Keratinocyte (primary cell): ENCODE measurements at regions not wholly inside any gene's neighbourhood (a gene's known extent, or its start where the extent isn't known, plus 50 kb on each side); places are given as distances from the start of the nearest gene placed in this dataset.

Experiments
- DNase-seq: peaks from one replicate; pipeline ENCODE4 v3.0.0-alpha.2; 2011; ENCODE audit warnings: low read depth, missing footprints, low spot score
- FAIRE-seq: peaks from 2 replicates; lab custom pipeline; 2011; peaks lifted over from hg19 to GRCh38; lab: Jason Lieb, UNC
- H2AFZ ChIP-seq: 2 replicates; pipeline ENCODE4 v1.6.0; 2012; ENCODE audit warnings: low read length, control low read depth, inconsistent platforms; ENCODE audit not compliant: control insufficient read depth
- H3K27ac ChIP-seq: 2 replicates; pipeline ENCODE4 v1.5.1; 2011; ENCODE audit warnings: low read length; ENCODE audit not compliant: control insufficient read depth, insufficient read depth
- H3K27me3 ChIP-seq: 3 replicates; pipeline ENCODE4 v1.6.0; 2011; ENCODE audit warnings: low read length; ENCODE audit not compliant: control insufficient read depth, insufficient read depth; ENCODE audit errors: extremely low read depth
- H3K36me3 ChIP-seq, 2 experiments: 2 replicates in 1 of 2; 3 replicates in 1 of 2; pipeline ENCODE4 v1.5.1; 2011; ENCODE audit warnings: low read length in 2 of 2, mild to moderate bottlenecking in 1 of 2; ENCODE audit not compliant: control insufficient read depth in 2 of 2, insufficient read depth in 2 of 2; ENCODE audit errors: extremely low read depth in 1 of 2
- H3K4me1 ChIP-seq: 3 replicates; pipeline ENCODE4 v1.5.1; 2011; ENCODE audit warnings: low read length; ENCODE audit not compliant: control insufficient read depth, insufficient read depth; ENCODE audit errors: extremely low read depth
- H3K4me2 ChIP-seq: 3 replicates; pipeline ENCODE4 v1.6.0; 2011; ENCODE audit warnings: low read depth, low read length; ENCODE audit not compliant: control insufficient read depth, insufficient read depth; ENCODE audit errors: extremely low read depth
- H3K4me3 ChIP-seq, 3 experiments: fragments of 200-600 bp in 1 of 3; sonication (generic) in 1 of 3; 2 replicates in 2 of 3; 3 replicates in 1 of 3; pipeline ENCODE4 v1.5.1; 2011 to 2016; ENCODE audit warnings: low read length in 3 of 3, mild to moderate bottlenecking in 3 of 3, control low read depth in 2 of 3, inconsistent platforms in 1 of 3, low read depth in 1 of 3, mixed read lengths in 1 of 3, mixed run types in 1 of 3, moderate library complexity in 1 of 3; ENCODE audit not compliant: control insufficient read depth in 2 of 3, insufficient read depth in 2 of 3; ENCODE audit errors: extremely low read depth in 1 of 3
- H3K79me2 ChIP-seq: 2 replicates; pipeline ENCODE4 v1.6.0; 2012; ENCODE audit warnings: low read length; ENCODE audit not compliant: control insufficient read depth, insufficient read depth
- H3K9ac ChIP-seq: 3 replicates; pipeline ENCODE4 v1.6.0; 2011; ENCODE audit warnings: low read length; ENCODE audit not compliant: control insufficient read depth, insufficient read depth; ENCODE audit errors: extremely low read depth
- H3K9me1 ChIP-seq: 3 replicates; pipeline ENCODE4 v1.6.0; 2011; ENCODE audit warnings: low read length; ENCODE audit not compliant: control insufficient read depth, insufficient read depth; ENCODE audit errors: extremely low read depth
- H3K9me3 ChIP-seq: 2 replicates; pipeline ENCODE4 v1.5.1; 2012; ENCODE audit warnings: low read depth, low read length; ENCODE audit not compliant: control insufficient read depth
- H4K20me1 ChIP-seq: 3 replicates; pipeline ENCODE4 v1.6.0; 2011; ENCODE audit warnings: low read length; ENCODE audit not compliant: control insufficient read depth, insufficient read depth; ENCODE audit errors: extremely low read depth
- CTCF ChIP-seq, 3 experiments: IDR thresholded peaks in 1 of 3; conservative IDR thresholded peaks in 1 of 3; optimal IDR thresholded peaks in 1 of 3; 2 replicates in 2 of 3; 3 replicates in 1 of 3; pipeline versions ENCODE3 to v1.5.1; 2011; ENCODE audit warnings: low read length in 3 of 3, mild to moderate bottlenecking in 3 of 3, moderate library complexity in 2 of 3, control low read depth in 1 of 3, inconsistent platforms in 1 of 3; ENCODE audit not compliant: insufficient read depth in 2 of 3; ENCODE audit errors: extremely low read depth in 1 of 3
- EZH2 ChIP-seq: IDR thresholded peaks from one replicate; pipeline ENCODE4 v1.6.1; 2012; ENCODE audit warnings: inconsistent platforms, mild to moderate bottlenecking, low read length, moderate library complexity
- dilution Hi-C: fragments of 300-500 bp; cut with MboI; formaldehyde crosslinking; loops from one replicate; pipeline ENCODE4 v1.7.0; 2020; ENCODE audit warnings: low sequenced_read_pairs; ENCODE audit not compliant: extremely low pct_ligation_motif_present

DNA sequence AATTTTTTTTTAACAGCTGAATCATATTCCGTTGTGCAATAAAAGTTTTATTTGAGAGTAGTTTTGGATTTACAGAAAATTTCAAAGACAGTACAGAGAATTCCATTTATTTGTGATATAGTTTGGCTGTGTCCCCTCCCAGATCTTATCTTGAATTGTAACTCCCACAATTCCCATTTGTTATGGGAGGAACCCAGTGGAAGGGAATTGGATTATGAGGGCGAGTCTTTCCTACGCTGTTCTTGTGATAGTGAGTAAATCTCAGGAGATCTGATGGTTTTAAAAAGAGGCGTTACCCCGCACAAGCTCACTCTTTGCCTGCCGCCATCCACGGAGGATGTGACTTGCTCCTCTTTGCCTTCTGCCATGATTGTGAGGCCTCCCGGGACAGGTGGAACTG, 228.0 kb upstream of the MAGI2 start:
- no peaks in the 10 kb centered on the region for H3K79me2 ChIP-seq
- no peak overlapping the region for H3K27ac ChIP-seq
- H3K36me3 ChIP-seq: no peaks in the 10 kb centered on the region
- H3K9me1 ChIP-seq: no peaks in the 10 kb centered on the region
- H4K20me1 ChIP-seq: no peaks in the 10 kb centered on the region
- H3K9ac ChIP-seq: no peak overlapping the region
- DNase-seq (no peak), FAIRE-seq (no peak)
- no peak overlapping the region for H2AFZ ChIP-seq
- H3K27me3 ChIP-seq: no peaks in the 10 kb centered on the region
- TF ChIP-seq EZH2: no peak
- TF ChIP-seq CTCF (optimal IDR thresholded peaks at IDR 0.05 in 1 of 3, IDR thresholded peaks at IDR 0.05 in 1 of 3, conservative IDR thresholded peaks at IDR 0.05 in 1 of 3; ENCODE audit: extremely low read depth in 1 of 3, insufficient read depth in 2 of 3, low read length in 3 of 3): no peak
- dilution Hi-C loops: no loop called here
- H3K4me3 ChIP-seq: no peak overlapping the region
- H3K9me3 ChIP-seq: no peaks in the 10 kb centered on the region
- H3K4me2 ChIP-seq: no peak overlapping the region
- no peaks in the 10 kb centered on the region for H3K4me1 ChIP-seq

- H3K4me1 ChIP-seq: no peaks in the 10 kb centered on the region
- no peaks in the 10 kb centered on the region for H3K36me3 ChIP-seq
- dilution Hi-C loops: no loop called here
- H3K4me3 ChIP-seq: no peak overlapping the region
- no peak for FAIRE-seq
- no peak for TF ChIP-seq EZH2
- TF ChIP-seq CTCF (optimal IDR thresholded peaks at IDR 0.05 in 1 of 3, IDR thresholded peaks at IDR 0.05 in 1 of 3, conservative IDR thresholded peaks at IDR 0.05 in 1 of 3; ENCODE audit: extremely low read depth in 1 of 3, insufficient read depth in 2 of 3, low read length in 3 of 3): no peak
- H3K79me2 ChIP-seq: no peaks in the 10 kb centered on the region
- no peaks in the 10 kb centered on the region for H4K20me1 ChIP-seq
- no peak overlapping the region for H2AFZ ChIP-seq
- no peak for DNase-seq
- H3K27ac ChIP-seq: no peak overlapping the region
- no peaks in the 10 kb centered on the region for H3K27me3 ChIP-seq
- H3K9me3 ChIP-seq: no peaks in the 10 kb centered on the region
- no peak overlapping the region for H3K4me2 ChIP-seq
- no peak overlapping the region for H3K9ac ChIP-seq
- no peaks in the 10 kb centered on the region for H3K9me1 ChIP-seq
Observed at GRCh38 chr7:79673969-79674368, 220.5 kb upstream of the MAGI2 start.
